ENCODE measurements at regions not wholly inside any gene's neighbourhood (a gene's known extent, or its start where the extent isn't known, plus 50 kb on each side); places are given as distances from the start of the nearest gene placed in this dataset.
"Not testable (repeated sequence)": the region's sequence is repeated elsewhere in the genome, so short reads cannot be mapped to it uniquely, and the experiment has no call there.

- Mint-ChIP-seq H3K9me3 (peaks cover 6% of the 10 kb centered on the region), H3K27ac (no peak overlapping the region), H3K36me3 (ENCODE audit: low read depth) (no peaks in the 10 kb centered on the region), H3K4me1 (no peaks in the 10 kb centered on the region), H3K27me3 (ENCODE audit: low read depth, poor library complexity) (no peaks in the 10 kb centered on the region), H3K4me3 (no peak overlapping the region)
- no peak for DNase-seq
- no peak for TF ChIP-seq CTCF (IDR thresholded peaks at IDR 0.05)
Observed at GRCh38 chr5:8560776-8561175, 691.8 kb downstream of the MTRR start.

- TF ChIP-seq CTCF (IDR thresholded peaks at IDR 0.05): no peak
- Mint-ChIP-seq H3K4me1 (no peaks in the 10 kb centered on the region), H3K9me3 (no peaks in the 10 kb centered on the region), H3K36me3 (ENCODE audit: low read depth) (no peaks in the 10 kb centered on the region), H3K27ac (no peak overlapping the region), H3K4me3 (no peak overlapping the region), H3K27me3 (ENCODE audit: low read depth, poor library complexity) (no peaks in the 10 kb centered on the region)
- DNase-seq: no peak
Observed at GRCh38 chr5:8561224-8561840, 692.4 kb downstream of the MTRR start.

GRCh38 chr5:8561854-8562253, 692.9 kb downstream of the MTRR start:
- no peak for TF ChIP-seq CTCF (IDR thresholded peaks at IDR 0.05)
- DNase-seq: no peak
- no peaks in the 10 kb centered on the region for H3K36me3 Mint-ChIP-seq (ENCODE audit: low read depth)
- no peaks in the 10 kb centered on the region for H3K27me3 Mint-ChIP-seq (ENCODE audit: low read depth, poor library complexity)
- H3K4me1 Mint-ChIP-seq: no peaks in the 10 kb centered on the region
- H3K9me3 Mint-ChIP-seq: no peaks in the 10 kb centered on the region
- no peak overlapping the region for H3K27ac Mint-ChIP-seq
- no peak overlapping the region for H3K4me3 Mint-ChIP-seq

- not testable (repeated sequence) for H3K36me3 Mint-ChIP-seq (ENCODE audit: low read depth); H3K4me1 Mint-ChIP-seq; DNase-seq; H3K27ac Mint-ChIP-seq; H3K9me3 Mint-ChIP-seq; H3K27me3 Mint-ChIP-seq (ENCODE audit: low read depth, poor library complexity); H3K4me3 Mint-ChIP-seq
Observed at GRCh38 chr5:8563540-8563939, 694.6 kb downstream of the MTRR start.

GRCh38 chr5:8568858-8569257, 699.9 kb downstream of the MTRR start:
- DNase-seq: no peak
- H3K4me3 Mint-ChIP-seq: no peak overlapping the region
- no peaks in the 10 kb centered on the region for H3K27me3 Mint-ChIP-seq (ENCODE audit: low read depth, poor library complexity)
- no peaks in the 10 kb centered on the region for H3K36me3 Mint-ChIP-seq (ENCODE audit: low read depth)
- no peaks in the 10 kb centered on the region for H3K9me3 Mint-ChIP-seq
- no peak for TF ChIP-seq CTCF (IDR thresholded peaks at IDR 0.05)
- H3K4me1 Mint-ChIP-seq: no peaks in the 10 kb centered on the region
- H3K27ac Mint-ChIP-seq: no peak overlapping the region

- TF ChIP-seq CTCF (IDR thresholded peaks at IDR 0.05): no peak
- no peak overlapping the region for H3K27ac Mint-ChIP-seq
- H3K9me3 Mint-ChIP-seq: no peaks in the 10 kb centered on the region
- H3K36me3 Mint-ChIP-seq (ENCODE audit: low read depth): no peaks in the 10 kb centered on the region
- DNase-seq: no peak
- no peak overlapping the region for H3K4me3 Mint-ChIP-seq
- no peaks in the 10 kb centered on the region for H3K27me3 Mint-ChIP-seq (ENCODE audit: low read depth, poor library complexity)
- no peaks in the 10 kb centered on the region for H3K4me1 Mint-ChIP-seq
Observed at GRCh38 chr5:8570528-8570927, 701.6 kb downstream of the MTRR start.
